Peyer's patch (tissue), 4 donors: ENCODE measurements at regions not wholly inside any gene's neighbourhood (a gene's known extent, or its start where the extent isn't known, plus 50 kb on each side); places are given as distances from the start of the nearest gene placed in this dataset.

ENCODE experiments used
- CTCF ChIP-seq, 6 experiments: fragments of 450-650 bp in 4 of 6; fragments of 200-600 bp in 2 of 6; sonication (generic) in 1 of 6; IDR thresholded peaks; one replicate each; pipeline ENCODE4 v1.5.1; 2017 to 2019; ENCODE audit warnings: antibody characterized with exemption in 6 of 6, mild to moderate bottlenecking in 3 of 6, moderate library complexity in 1 of 6
- POLR2A ChIP-seq, 2 donors: fragments of 450-650 bp; IDR thresholded peaks; one replicate each; pipeline ENCODE4 v1.5.1; 2017; ENCODE audit warnings: antibody characterized with exemption in 2 of 2, mild to moderate bottlenecking in 2 of 2, moderate library complexity in 2 of 2

DNA sequence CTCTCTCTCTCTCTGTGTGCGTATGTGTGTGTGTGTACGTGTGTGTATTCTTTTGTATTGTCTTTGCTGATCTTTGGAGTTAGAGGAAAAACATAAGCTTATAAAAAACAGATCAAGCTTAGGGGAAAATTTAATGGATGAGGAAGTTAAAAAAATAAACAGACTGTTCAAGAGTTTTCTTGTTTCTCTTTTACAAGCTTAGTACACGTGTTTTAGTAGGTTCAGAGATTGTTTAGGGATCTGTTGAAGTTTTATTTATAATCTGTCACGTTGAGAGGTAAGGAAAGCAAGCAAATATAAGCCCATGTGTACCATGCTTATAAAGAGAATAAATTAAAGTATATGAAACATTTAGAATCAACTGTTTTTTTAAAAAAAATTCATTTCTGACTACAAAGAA is 1470.3 kb upstream of the NUDT12 start:
- TF ChIP-seq POLR2A (IDR thresholded peaks at IDR 0.05) (no peak), CTCF (IDR thresholded peaks at IDR 0.05) (no peak)
